ENCODE measurements at regions not wholly inside any gene's neighbourhood (a gene's known extent, or its start where the extent isn't known, plus 50 kb on each side); places are given as distances from the start of the nearest gene placed in this dataset.

DNA sequence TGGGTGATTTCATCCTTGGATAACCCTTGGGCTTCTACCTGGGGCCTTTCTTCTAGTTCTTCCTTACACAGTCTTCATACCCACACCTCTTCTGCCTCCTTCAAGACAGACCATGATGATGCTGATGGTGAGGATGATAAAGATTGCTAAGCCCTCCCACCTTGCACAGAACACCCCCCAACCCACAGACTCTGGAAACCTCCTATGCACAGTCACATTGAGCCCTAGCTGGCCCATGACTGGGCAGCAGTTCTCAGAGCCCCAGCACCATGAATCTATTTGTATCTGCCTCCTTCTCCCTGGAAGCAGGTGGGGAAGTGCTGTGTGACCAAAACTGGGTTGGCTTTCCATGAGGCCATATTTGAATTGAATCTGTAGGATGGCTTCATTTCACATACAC is 99.8 kb downstream of the EN1 start:
- TF ChIP-seq, protein P1, sequence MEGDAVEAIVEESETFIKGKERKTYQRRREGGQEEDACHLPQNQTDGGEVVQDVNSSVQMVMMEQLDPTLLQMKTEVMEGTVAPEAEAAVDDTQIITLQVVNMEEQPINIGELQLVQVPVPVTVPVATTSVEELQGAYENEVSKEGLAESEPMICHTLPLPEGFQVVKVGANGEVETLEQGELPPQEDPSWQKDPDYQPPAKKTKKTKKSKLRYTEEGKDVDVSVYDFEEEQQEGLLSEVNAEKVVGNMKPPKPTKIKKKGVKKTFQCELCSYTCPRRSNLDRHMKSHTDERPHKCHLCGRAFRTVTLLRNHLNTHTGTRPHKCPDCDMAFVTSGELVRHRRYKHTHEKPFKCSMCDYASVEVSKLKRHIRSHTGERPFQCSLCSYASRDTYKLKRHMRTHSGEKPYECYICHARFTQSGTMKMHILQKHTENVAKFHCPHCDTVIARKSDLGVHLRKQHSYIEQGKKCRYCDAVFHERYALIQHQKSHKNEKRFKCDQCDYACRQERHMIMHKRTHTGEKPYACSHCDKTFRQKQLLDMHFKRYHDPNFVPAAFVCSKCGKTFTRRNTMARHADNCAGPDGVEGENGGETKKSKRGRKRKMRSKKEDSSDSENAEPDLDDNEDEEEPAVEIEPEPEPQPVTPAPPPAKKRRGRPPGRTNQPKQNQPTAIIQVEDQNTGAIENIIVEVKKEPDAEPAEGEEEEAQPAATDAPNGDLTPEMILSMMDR (IDR thresholded peaks at IDR 0.05): no peak
- TF ChIP-seq POLR2A (IDR thresholded peaks at IDR 0.05): no peak
- no peak for TF ChIP-seq EP300 (IDR thresholded peaks at IDR 0.05)

Measured in ovary (tissue), 3 donors.